Heart left ventricle (tissue), 13 donors: ENCODE measurements at regions not wholly inside any gene's neighbourhood (a gene's known extent, or its start where the extent isn't known, plus 50 kb on each side); places are given as distances from the start of the nearest gene placed in this dataset.

Experiments
- CTCF ChIP-seq, 12 donors: fragments of 200-600 bp; sonication (generic) in 4 of 12; IDR thresholded peaks; one replicate each; pipeline versions ENCODE4 v1.5.0 to v1.8.0; 2018 to 2022; ENCODE audit warnings: antibody characterized with exemption in 12 of 12, mild to moderate bottlenecking in 5 of 12
- POLR2A ChIP-seq, 2 donors: fragments of 450-650 bp; IDR thresholded peaks; one replicate each; pipeline ENCODE4 v1.6.1; 2017; ENCODE audit warnings: antibody characterized with exemption in 2 of 2, mild to moderate bottlenecking in 2 of 2, moderate library complexity in 2 of 2
- donor health status: ischemic (EF 13 %, LVEDD 7.1; RV severe dilation, severe dysfunction).
- donor health status: DM: no; HTN: yes; CAD: no.
- donor health status: DM: no; HTN: no; CAD: no.
- donor health status: ischemic (EF 25% LVEDD 6.9; RV normal size, moderate dysfunction).
- donor health status: ischemic (EF 25% LVEDD 5.7; RV mildly dilated, moderate dysfunction).
- donor health status: ischemic (EF 35%, LVEDD 5.7; RV mildly dilated, moderate dysfunction).
- donor health status: nonischemic (EF 11% LVEDD 7.7; RV severe dilation, severe dysfunction).
- donor health status: DM: yes; HTN: yes; CAD: no.
- donor health status: PGD.
- donor health status: ischemic (EF 29% LVEDD 5.4; RV normal size, mild dysfunction).
- donor health status: nonischemic (EF 23%, LVEDD 6.1; RV moderate dilation, normal function).

- TF ChIP-seq CTCF (IDR thresholded peaks at IDR 0.05) (no peak), POLR2A (IDR thresholded peaks at IDR 0.05) (no peak)
Observed at GRCh38 chr3:117303443-117303842, 593.9 kb downstream of the TUSC7 start.
